GM03348 (cell line): ENCODE measurements at regions not wholly inside any gene's neighbourhood (a gene's known extent, or its start where the extent isn't known, plus 50 kb on each side); places are given as distances from the start of the nearest gene placed in this dataset.
A peak's percentile ranks its signal among the peaks of the same experiment; 100 is the strongest.

Experiments used
- DNase-seq: peaks from one replicate; pipeline ENCODE4 v3.0.0; 2012; ENCODE audit warnings: low spot score

GRCh38 chr10:3987143-3987974 is 202.3 kb upstream of the KLF6 start:
- DNase-seq = peak; percentile 52

- DNase-seq = no peak
Measured at GRCh38 chr10:3986493-3987142, 201.6 kb upstream of the KLF6 start.

- no peak for DNase-seq
Measured at GRCh38 chr10:3982746-3983442, 197.9 kb upstream of the KLF6 start.

- no peak for DNase-seq
Measured at GRCh38 chr10:3981300-3981699, 196.3 kb upstream of the KLF6 start.

GRCh38 chr10:3980660-3981059 is 195.7 kb upstream of the KLF6 start:
- DNase-seq = peak; percentile 23

- no peak for DNase-seq
Measured at GRCh38 chr10:3980144-3980543, 195.1 kb upstream of the KLF6 start.

GRCh38 chr10:3978761-3979160 is 193.8 kb upstream of the KLF6 start:
- no peak for DNase-seq

- DNase-seq = peak; percentile 41
Measured at GRCh38 chr10:3978174-3978573, 193.2 kb upstream of the KLF6 start.

- no peak for DNase-seq
Measured at GRCh38 chr10:3977761-3978160, 192.8 kb upstream of the KLF6 start.

GRCh38 chr10:3976718-3977117 is 191.7 kb upstream of the KLF6 start:
- DNase-seq = no peak

- no peak for DNase-seq
Measured at GRCh38 chr10:3976171-3976570, 191.2 kb upstream of the KLF6 start.

GRCh38 chr10:3975016-3975415 is 190.0 kb upstream of the KLF6 start:
- no peak for DNase-seq

GRCh38 chr10:3972460-3973301 is 187.7 kb upstream of the KLF6 start:
- peak; percentile 22 for DNase-seq

- DNase-seq = no peak
Measured at GRCh38 chr10:3971713-3972112, 186.7 kb upstream of the KLF6 start.

GRCh38 chr10:3969876-3970666 is 185.1 kb upstream of the KLF6 start:
- no peak for DNase-seq

GRCh38 chr10:3968727-3969126 is 183.7 kb upstream of the KLF6 start:
- DNase-seq = no peak

- DNase-seq = no peak
Measured at GRCh38 chr10:3964516-3964915, 179.5 kb upstream of the KLF6 start.

- DNase-seq = no peak
Measured at GRCh38 chr10:3963191-3963673, 178.2 kb upstream of the KLF6 start.

GRCh38 chr10:3961082-3961481 is 176.1 kb upstream of the KLF6 start:
- DNase-seq = no peak

- DNase-seq = no peak
Measured at GRCh38 chr10:3960496-3960895, 175.5 kb upstream of the KLF6 start.
